ENCODE measurements at regions not wholly inside any gene's neighbourhood (a gene's known extent, or its start where the extent isn't known, plus 50 kb on each side); places are given as distances from the start of the nearest gene placed in this dataset.

DNA sequence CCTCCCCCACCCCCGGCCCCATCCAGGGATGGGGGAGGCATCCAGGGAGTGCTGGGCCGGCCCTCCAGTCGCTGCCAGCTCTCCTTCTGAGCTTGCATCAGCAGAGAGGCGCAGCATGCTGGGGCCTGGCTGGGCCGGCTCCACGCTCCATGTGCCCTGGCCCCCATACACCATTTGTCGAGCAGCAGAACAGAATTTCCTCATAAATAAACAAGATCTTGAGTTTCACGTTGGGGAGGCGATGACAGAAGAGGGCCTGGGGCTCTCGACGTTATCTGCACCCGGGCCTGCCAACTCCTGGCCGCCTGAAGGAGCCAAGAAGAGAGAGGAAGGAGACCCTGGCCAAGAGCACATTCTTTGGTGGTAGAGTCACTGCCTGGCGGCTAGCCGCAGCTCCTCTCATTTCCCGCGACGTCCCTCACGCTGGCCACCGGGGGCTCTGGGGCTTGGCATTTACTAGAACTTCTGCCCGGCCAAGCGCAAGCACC lies 177.0 kb downstream of the FGF18 start:
- H3K36me3 ChIP-seq: no peaks in the 10 kb centered on the region
- H3K27ac ChIP-seq: peak overlapping the region; percentile 40 to 66
- H3K4me3 ChIP-seq: peak overlapping the region; percentile 36
- H3K4me1 ChIP-seq (ENCODE audit: control insufficient read depth in 1 of 2, low read depth in 2 of 2): peaks cover 10 to 20% of the 10 kb centered on the region in 2 donors
- TF ChIP-seq CTCF (IDR thresholded peaks at IDR 0.05): no peak
- ATAC-seq (ENCODE audit: insufficient number of reproducible peaks, low FRiP score, low read depth) (peak; percentile 84), DNase-seq (ENCODE audit: low spot score) (peak; percentile 55)
- no peaks in the 10 kb centered on the region for H3K27me3 ChIP-seq (replicated peaks; ENCODE audit: insufficient read depth)
- no peaks in the 10 kb centered on the region for H3K9me3 ChIP-seq

DNA sequence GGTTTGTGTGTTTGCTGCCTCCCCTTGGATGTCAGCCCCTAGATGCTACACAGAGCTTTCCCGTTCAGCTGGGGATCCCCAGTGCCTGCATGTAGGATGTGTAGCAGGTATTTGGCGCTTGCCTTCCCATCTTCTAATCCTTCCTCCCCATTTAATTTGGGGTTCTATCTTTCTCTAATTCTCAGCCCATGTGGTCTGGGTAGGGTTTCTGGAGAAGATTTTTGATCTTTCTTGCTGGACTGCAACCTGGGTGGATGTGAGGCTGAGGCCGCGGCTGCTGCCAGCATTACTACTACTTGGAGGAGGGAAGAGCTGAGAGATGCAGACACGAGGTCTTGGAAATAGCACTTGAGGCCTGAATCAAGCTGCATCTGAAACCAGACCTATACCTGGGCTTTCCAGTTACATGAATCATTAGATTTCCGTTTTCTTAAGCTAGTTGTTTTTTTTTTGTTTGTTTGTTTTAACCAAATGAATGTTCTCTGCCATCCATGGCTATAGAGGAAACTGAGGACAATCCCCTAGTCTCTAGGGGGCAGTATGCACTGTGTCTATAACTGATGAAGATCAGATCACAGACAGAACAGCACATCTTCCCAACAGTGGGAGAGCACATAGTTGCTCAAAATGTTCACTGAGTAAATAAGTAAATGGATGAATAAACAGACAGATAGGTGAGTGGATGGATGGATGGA lies 178.6 kb downstream of the FGF18 start:
- no peak overlapping the region for H3K4me3 ChIP-seq
- ATAC-seq (ENCODE audit: insufficient number of reproducible peaks, low FRiP score, low read depth): no peak
- no peaks in the 10 kb centered on the region for H3K9me3 ChIP-seq
- no peak for DNase-seq (ENCODE audit: low spot score)
- H3K27me3 ChIP-seq (replicated peaks; ENCODE audit: insufficient read depth): no peaks in the 10 kb centered on the region
- H3K27ac ChIP-seq: no peak overlapping the region
- TF ChIP-seq CTCF (IDR thresholded peaks at IDR 0.05): no peak
- H3K36me3 ChIP-seq: no peaks in the 10 kb centered on the region
- peaks cover 10 to 20% of the 10 kb centered on the region in 2 donors for H3K4me1 ChIP-seq (ENCODE audit: control insufficient read depth in 1 of 2, low read depth in 2 of 2)

DNA sequence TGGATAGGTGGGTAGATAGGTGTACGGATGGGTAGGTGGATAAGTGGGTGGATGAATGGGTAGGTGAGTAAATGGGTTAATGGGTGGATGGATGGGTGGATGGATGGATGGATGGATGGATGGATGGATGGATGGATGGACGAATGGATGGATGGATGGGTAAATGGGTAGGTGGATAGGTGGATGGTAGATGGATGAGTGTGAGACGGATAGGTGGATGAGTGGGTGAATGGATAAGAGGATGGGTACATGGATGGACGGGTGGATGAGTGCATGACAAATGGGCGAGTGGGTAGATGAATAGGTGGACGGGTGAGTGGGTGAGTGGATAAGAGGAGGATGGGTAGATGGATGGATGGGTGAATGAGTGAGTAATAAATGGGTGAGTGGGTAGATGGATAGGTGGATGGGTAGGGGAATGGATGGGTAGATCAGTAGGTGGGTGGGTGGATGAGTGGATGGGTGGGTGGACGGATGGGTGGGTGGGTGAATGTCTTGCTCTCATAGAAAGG lies 179.2 kb downstream of the FGF18 start:
- Histone ChIP-seq H3K36me3 (no peaks in the 10 kb centered on the region), H3K4me3 (no peak overlapping the region), H3K9me3 (no peaks in the 10 kb centered on the region), H3K4me1 (ENCODE audit: control insufficient read depth in 1 of 2, low read depth in 2 of 2) (peaks cover 10 to 20% of the 10 kb centered on the region in 2 donors), H3K27ac (no peak overlapping the region), H3K27me3 (replicated peaks; ENCODE audit: insufficient read depth) (no peaks in the 10 kb centered on the region)
- TF ChIP-seq CTCF (IDR thresholded peaks at IDR 0.05): no peak
- ATAC-seq (ENCODE audit: insufficient number of reproducible peaks, low FRiP score, low read depth) (no peak), DNase-seq (ENCODE audit: low spot score) (no peak)

DNA sequence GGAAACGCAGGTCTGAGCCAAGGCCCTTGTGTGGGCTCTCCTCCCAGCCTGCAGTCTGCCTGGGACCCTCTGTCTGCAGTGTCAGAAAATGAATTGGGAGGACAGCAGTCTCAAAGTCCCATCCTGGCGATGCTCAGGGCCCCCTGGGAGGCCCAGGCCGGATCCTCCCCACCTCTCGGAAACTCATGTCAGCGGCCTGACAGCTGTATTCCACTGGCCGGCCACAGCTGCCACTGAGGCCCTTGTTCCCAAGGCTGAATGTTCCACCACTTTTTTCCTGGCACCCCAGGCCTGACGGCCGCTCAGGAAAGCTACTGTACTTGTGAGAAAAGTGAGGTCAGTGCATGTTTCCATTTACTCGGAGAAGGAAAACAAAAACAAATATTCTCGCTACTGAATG lies 180.0 kb downstream of the FGF18 start:
- Histone ChIP-seq H3K4me3 (no peak overlapping the region), H3K9me3 (no peaks in the 10 kb centered on the region), H3K36me3 (no peaks in the 10 kb centered on the region), H3K27ac (no peak overlapping the region), H3K4me1 (ENCODE audit: control insufficient read depth in 1 of 2, low read depth in 2 of 2) (peaks cover 10 to 20% of the 10 kb centered on the region in 2 donors), H3K27me3 (replicated peaks; ENCODE audit: insufficient read depth) (no peaks in the 10 kb centered on the region)
- no peak for TF ChIP-seq CTCF (IDR thresholded peaks at IDR 0.05)
- no peak for ATAC-seq (ENCODE audit: insufficient number of reproducible peaks, low FRiP score, low read depth)
- DNase-seq (ENCODE audit: low spot score): no peak

- Histone ChIP-seq H3K27ac (no peak overlapping the region), H3K4me1 (ENCODE audit: control insufficient read depth in 1 of 2, low read depth in 2 of 2) (peaks cover 10 to 20% of the 10 kb centered on the region in 2 donors), H3K36me3 (no peaks in the 10 kb centered on the region), H3K9me3 (no peaks in the 10 kb centered on the region), H3K4me3 (no peak overlapping the region), H3K27me3 (replicated peaks; ENCODE audit: insufficient read depth) (no peaks in the 10 kb centered on the region)
- DNase-seq (ENCODE audit: low spot score): no peak
- TF ChIP-seq CTCF (IDR thresholded peaks at IDR 0.05): no peak
- no peak for ATAC-seq (ENCODE audit: insufficient number of reproducible peaks, low FRiP score, low read depth)
Measured at GRCh38 chr5:171599957-171600612, 180.6 kb downstream of the FGF18 start.

Measured in thoracic aorta (tissue), 2 donors.